G401.6 (cell line): ENCODE measurements at regions not wholly inside any gene's neighbourhood (a gene's known extent, or its start where the extent isn't known, plus 50 kb on each side); places are given as distances from the start of the nearest gene placed in this dataset.
A peak's percentile ranks its signal among the peaks of the same experiment; 100 is the strongest.
"Not testable (repeated sequence)": the region's sequence is repeated elsewhere in the genome, so short reads cannot be mapped to it uniquely, and the experiment has no call there.

ENCODE experiments used
- FAIRE-seq: peaks from 2 replicates; lab custom pipeline; 2012; peaks lifted over from hg19 to GRCh38; lab: Jason Lieb, UNC

GRCh38 chr7:65317372-65317771, 56.3 kb upstream of the ZNF92 start:
- no peak for FAIRE-seq

DNA sequence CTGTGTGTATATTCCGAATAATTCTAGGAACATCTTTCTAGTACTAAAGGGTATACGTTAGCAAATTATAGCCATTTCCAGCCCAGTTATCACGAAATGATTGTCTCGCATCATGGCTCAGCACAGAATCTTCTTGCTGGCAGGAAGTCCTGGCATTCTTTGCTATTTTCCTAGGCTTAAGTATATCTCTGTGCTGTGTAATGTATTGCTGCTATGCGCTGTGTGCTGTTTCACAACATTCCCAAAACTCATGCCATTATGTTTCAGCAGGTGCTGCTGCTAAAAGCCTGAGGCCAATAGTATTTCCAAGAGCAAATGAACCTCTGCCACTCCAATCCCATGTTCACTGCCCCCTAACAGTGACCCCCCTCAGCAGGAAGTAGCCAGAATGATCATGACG, 62.9 kb upstream of the ZNF92 start:
- FAIRE-seq, result no peak

DNA sequence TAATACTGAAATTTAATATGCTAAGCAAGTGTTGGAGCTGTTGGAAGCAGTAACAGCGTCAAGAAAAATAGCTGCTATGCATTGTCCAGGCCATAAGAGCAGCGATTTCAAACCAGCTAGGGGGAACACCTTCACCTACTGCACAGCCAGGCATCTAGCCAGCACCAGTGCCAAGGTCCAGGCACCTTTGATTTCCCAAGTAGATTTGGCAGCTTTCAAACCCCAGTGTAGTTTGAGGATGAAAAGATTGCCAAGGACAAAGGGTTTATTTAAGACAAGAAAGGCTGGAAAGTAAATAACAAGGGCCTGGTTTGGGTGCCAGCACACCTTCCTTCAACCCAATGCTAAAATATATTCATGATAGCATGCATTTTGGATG, 65.4 kb upstream of the ZNF92 start:
- no peak for FAIRE-seq

DNA sequence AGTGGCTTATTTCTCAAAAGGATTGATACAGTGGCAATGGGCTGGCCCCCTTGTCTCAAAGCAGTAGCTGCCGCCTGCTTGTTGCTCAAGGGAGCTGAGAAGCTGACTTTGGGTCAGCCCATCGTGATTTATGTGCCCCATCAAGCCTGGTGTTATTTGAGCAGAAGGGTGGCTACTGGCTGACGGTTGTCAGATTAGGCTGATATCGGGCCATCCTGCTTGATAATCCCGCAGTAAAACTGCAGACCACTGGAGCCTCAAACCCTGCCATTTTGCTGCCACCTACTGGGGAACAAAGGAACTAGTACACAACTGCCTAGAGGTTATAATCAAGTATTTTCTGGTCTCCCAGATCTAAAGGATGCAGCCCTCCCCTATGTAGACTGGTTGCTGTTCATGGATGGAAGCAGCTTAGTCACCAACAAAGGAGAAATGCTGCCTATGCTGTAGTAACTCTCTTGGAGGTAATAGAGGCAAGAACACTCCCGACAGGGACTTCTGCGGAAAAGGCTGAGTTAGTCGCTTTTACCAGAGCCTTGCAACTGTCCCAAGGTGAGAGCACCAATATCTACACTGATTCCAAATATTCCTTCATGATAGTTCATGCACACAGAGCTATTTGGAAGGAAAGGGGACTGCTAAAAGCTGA, 65.9 kb upstream of the ZNF92 start:
- FAIRE-seq, result peak; percentile 8

DNA sequence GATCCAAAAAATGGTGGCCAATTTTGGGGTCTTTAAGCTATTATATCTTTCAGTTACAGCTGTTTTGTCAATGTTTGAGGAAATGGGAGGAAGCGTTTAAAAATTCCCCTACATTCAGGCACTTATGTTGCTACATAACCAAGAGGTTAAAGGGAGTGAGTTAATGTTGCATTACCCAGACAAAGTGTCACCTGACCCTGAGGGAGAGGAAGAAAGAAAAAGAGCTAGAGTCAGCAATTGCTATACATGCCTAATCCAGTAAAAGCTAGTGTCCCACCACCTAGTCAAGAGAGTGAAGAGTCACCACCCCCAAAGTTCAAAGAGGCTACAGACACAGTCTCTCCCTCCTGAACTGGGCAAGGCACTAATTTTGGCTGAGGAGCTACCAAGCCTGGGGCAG, 69.5 kb upstream of the ZNF92 start:
- FAIRE-seq, result no peak

DNA sequence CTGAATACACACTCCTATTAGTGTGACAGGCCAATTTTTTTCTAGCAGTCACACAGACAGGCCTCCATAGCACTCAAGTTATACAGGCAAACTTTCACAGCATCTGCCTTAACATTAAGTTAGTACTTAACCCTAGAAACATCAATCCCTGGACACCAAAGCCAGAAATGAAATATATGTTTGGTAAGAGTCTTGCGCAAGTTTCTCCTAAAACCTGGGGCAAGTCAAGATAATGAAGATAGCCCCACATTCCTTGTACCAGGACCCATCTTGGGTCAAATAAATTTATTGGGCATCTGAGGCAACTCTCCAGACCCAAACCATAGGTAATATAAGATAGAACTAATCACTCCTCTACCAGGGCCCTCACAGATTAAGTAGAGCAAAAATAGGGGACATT, 70.8 kb upstream of the ZNF92 start:
- FAIRE-seq, result no peak

DNA sequence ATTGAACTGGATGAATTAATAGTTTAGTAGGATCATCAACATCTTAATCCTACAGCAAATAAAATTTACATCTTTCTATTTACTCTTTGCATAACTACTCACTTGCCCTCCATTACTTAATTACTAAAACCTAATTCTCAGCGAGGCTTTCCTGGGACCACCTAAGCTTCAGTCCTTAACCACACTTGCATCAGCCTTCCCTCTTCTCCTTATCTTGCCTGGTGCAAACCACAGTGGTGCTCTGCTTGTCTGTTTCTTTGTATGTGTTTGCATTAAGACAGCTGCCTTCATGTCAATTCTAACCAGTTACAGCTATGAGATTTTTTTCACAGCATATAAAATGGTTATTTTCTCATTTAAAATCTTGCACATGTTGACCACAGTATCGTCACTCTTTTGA, 72.6 kb upstream of the ZNF92 start:
- FAIRE-seq, result no peak

GRCh38 chr7:65295409-65295808, 78.2 kb upstream of the ZNF92 start:
- no peak for FAIRE-seq

DNA sequence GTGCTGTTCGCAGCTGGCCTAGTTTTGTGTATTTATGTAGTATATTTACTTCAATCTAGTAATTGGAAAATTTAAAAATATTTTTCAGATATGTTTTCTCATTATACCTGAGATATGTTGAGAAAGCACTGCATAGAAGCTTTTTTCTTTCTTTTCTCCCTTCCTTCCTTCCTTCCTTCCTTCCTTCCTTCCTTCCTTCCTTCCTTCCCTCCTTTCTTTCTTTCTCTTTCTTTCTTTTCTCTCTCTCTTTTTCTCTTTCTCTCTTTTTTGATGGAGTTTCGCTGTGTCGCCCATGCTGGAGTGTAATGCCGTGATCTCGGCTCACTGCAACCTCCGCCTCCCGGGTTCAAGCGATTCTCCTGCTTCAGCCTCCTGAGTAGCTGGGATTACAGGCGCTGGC, 83.3 kb upstream of the ZNF92 start:
- FAIRE-seq, result not testable (repeated sequence)

DNA sequence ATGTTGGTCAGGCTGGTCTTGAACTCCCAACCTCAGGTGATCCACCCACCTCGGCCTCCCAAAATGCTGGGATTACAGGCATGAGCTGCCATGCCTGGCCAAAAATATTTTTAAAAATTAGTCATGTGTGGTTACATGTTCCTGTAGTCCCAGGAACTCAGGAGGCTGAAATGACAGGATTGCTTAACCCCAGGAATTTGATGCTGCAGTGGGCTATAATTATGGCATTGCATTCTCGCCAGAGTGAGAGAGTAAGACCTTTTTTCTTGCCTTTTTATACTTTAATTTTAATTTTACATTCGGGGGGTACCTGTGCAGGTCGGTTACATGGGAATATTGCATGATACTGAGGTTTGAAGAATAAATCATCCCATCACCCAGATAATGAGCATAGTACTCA, 86.6 kb upstream of the ZNF92 start:
- no peak for FAIRE-seq

GRCh38 chr7:65285906-65286864, 87.5 kb upstream of the ZNF92 start:
- peak; percentile 3 for FAIRE-seq

GRCh38 chr7:65285241-65285640, 88.4 kb upstream of the ZNF92 start:
- not testable (repeated sequence) for FAIRE-seq

- FAIRE-seq, result no peak
Observed at GRCh38 chr7:65279795-65280194, 93.9 kb upstream of the ZNF92 start.

- no peak for FAIRE-seq
Observed at GRCh38 chr7:65276822-65277221, 96.8 kb upstream of the ZNF92 start.

- FAIRE-seq, result not testable (repeated sequence)
Observed at GRCh38 chr7:65271502-65271901, 102.2 kb upstream of the ZNF92 start.

GRCh38 chr7:65269150-65269856, 104.4 kb upstream of the ZNF92 start:
- FAIRE-seq, result peak; percentile 96

DNA sequence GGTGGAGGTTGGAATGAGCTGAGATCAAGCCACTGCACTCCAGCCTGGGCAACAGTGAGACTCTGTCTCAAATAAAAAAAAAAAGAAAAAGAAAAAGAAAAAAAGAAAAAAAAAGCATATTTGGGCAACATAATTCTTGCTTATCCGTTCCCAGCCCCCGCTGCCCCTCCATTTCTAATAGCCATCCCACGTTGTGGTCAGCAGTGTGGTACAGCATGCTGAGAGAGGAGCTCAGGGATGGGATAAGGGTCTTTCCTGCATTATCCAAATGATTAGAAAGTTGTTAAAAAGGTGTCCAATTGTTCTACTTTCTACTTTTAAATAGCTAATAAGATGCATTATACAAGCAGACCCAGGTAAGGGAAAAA, 104.9 kb upstream of the ZNF92 start:
- FAIRE-seq, result no peak

DNA sequence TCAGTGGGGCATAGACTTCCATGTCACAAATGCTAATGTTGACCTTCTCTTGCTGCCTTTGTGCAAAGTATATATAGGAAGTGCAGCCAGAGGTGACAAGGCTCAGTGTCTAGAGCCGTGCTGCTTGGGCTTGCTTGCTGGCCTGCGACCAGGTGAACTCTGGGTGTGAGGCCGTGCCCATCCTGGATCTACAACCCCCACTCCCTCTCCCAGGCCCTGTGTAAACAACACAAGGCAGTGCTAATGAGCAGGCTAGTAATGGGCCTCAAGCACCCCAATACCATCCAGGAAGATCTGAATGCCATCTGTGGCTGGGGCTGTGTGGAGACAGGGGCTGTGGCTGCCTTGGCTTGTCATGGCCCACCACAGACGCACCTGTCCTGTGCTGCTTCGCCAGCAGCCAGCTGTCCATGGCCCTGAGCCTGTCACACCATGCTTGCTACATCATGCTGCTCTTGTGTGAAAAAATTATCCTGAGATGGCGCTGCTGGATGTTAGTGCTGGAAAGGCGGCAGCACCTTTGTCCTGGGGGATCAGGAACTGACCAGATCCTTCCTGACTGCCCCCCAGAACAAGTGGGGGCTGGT, 107.6 kb upstream of the ZNF92 start:
- no peak for FAIRE-seq

GRCh38 chr7:65264258-65264657, 109.4 kb upstream of the ZNF92 start:
- FAIRE-seq, result no peak

DNA sequence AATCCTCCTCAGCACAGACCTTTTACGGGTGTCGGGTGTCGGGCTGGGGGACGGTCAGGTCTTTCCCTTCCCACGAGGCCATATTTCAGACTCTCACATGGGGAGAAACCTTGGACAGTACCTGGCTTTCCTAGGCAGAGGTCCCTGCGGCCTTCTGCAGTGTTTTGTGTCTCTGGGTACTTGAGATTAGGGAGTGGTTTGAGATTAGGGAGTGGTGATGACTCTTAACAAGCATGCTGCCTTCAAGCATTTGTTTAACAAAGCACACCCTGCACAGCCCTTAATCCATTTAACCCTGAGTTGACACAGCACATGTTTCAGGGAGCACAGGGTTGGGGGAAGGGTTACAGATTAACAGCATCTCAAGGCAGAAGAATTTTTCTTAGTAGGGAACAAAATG, 113.0 kb upstream of the ZNF92 start:
- not testable (repeated sequence) for FAIRE-seq

DNA sequence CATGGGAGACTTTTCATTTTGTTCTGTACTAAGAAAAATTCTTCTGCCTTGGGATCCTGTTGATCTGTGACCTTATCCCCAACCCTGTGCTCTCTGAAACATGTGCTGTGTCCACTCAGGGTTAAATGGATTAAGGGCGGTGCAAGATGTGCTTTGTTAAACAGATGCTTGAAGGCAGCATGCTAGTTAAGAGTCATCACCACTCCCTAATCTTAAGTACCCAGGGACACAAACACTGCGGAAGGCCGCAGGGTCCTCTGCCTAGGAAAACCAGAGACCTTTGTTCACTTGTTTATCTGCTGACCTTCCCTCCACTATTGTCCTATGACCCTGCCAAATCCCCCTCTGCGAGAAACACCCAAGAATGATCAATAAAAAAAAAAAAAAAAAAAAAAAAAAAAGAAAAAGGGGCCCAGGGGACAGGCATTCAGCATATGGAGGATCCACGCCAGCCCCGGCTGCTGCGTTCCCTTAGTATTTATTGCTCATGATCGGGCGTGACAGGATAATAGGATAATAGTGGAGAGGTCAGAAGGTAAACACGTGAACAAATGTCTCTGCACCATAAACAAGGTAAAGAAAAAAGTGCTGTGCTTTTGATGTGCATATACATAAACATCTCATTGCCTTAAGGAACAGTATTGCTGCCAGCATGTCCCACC, 113.7 kb upstream of the ZNF92 start:
- FAIRE-seq, result not testable (repeated sequence)

DNA sequence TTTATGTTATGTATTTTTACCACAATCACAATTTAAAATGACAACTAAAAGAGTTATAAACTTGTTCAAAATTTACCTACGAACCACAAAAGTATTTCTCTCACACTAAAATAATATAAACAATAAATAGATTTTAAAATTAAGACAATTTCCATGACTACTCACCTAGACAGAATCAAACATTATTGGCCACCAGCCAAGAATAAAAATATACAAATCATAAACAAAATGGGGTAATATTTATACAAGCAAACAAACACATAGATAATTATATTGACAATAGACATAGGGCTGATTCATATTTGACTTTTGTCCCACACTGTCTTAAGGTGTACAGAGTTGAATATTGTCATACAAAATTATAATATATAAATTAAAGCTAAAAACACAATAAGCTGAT, 119.6 kb upstream of the ZNF92 start:
- FAIRE-seq, result no peak
